IPS DF 19.7 (cell line): ENCODE measurements at regions not wholly inside any gene's neighbourhood (a gene's known extent, or its start where the extent isn't known, plus 50 kb on each side); places are given as distances from the start of the nearest gene placed in this dataset.
A peak's percentile ranks its signal among the peaks of the same experiment; 100 is the strongest.

Experiments
- DNase-seq: peaks from one replicate; pipeline ENCODE4 v3.0.0-alpha.2; 2013; ENCODE audit warnings: low read depth, low spot score

GRCh38 chr5:165622864-165623536 lies 2117.6 kb downstream of the MAT2B start:
- DNase-seq: no peak

- no peak for DNase-seq
Measured at GRCh38 chr5:165624166-165624946, 2118.9 kb downstream of the MAT2B start.

- no peak for DNase-seq
Measured at GRCh38 chr5:165626161-165626560, 2120.7 kb downstream of the MAT2B start.

- no peak for DNase-seq
Measured at GRCh38 chr5:165627548-165628170, 2122.2 kb downstream of the MAT2B start.

- peak; percentile 59 for DNase-seq
Measured at GRCh38 chr5:165630261-165630778, 2124.9 kb downstream of the MAT2B start.

- no peak for DNase-seq
Measured at GRCh38 chr5:165631235-165631634, 2125.8 kb downstream of the MAT2B start.

DNA sequence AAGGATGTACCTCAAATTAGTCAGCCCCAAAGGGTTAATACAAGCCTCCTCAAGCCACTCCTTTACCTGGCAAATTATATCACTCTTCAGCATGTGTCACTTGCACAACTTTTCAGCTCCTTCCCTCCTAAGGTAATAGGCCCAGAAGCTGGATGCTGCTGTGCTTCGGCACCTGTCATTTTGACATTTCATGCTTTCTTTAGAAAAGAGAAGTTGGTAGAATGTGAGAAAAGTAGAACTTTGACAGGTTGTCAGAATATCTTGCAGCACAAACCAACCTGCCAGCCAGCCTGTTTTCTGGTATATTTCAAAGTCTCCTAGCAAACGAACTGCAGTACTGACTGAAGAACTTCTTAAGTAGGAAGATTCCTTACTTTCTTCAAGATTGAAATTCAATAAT lies 2136.9 kb downstream of the MAT2B start:
- no peak for DNase-seq

GRCh38 chr5:165665735-165666400 lies 2160.4 kb downstream of the MAT2B start:
- DNase-seq: no peak

DNA sequence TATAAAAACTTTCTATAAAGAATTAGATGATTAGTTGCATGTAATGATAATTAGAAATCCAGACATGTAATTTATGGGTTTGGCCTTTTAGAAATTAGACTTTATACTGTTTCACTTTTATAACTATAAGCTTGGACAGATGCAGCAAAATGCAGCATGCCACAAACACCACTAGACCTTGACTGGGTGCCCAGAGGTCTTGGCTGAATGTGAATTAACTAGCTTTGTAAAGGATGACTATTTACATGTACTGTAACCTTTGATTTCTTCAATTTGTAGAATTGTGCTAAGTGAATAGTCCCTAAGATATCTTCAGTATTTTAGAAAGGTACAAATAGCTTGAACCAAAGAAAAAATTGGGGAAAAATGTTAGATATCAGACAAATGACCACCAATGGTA lies 2168.1 kb downstream of the MAT2B start:
- no peak for DNase-seq

GRCh38 chr5:165695796-165696195 lies 2190.4 kb downstream of the MAT2B start:
- no peak for DNase-seq

GRCh38 chr5:165705960-165706359 lies 2200.5 kb downstream of the MAT2B start:
- DNase-seq: no peak

DNA sequence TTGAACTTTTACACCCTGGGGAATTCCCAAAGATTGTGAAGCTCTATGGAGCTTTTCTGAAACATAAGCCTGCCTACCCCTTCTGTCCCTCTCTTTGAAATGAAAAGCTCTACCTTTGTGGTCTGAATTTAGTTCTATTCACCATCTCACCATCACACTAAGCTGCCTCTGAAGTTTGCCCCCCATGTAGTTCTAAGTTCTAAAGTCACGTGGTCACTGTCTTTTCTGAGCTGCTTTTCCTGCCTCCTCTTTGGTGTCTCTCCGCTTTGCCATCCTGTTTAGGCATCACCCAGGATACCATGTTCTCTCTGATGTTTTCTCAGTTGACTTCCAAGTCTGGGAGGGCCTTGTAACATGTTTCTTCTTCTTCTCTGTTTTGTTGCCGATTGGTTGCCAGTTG lies 2206.6 kb downstream of the MAT2B start:
- DNase-seq: no peak

DNA sequence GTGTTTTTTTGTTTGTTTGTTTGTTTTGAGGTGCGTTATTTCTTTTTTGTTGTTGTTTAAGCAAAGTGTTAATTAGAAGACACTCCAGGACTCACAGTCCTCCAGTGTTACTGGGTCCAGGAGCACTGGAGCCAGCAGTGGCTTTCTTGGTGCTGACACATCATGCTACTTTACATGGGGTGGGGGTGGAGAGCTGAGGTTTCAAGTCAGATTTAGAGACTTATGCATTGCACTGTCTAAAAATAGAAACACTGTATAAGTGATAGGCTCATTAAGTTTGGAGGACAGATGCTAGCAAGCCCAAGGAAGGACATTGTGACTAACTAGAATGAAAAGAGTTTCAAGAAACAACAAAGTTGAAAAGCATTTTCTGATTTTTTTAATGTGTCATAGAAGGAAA lies 2209.2 kb downstream of the MAT2B start:
- DNase-seq: no peak

- DNase-seq: no peak
Measured at GRCh38 chr5:165720901-165721300, 2215.5 kb downstream of the MAT2B start.

DNA sequence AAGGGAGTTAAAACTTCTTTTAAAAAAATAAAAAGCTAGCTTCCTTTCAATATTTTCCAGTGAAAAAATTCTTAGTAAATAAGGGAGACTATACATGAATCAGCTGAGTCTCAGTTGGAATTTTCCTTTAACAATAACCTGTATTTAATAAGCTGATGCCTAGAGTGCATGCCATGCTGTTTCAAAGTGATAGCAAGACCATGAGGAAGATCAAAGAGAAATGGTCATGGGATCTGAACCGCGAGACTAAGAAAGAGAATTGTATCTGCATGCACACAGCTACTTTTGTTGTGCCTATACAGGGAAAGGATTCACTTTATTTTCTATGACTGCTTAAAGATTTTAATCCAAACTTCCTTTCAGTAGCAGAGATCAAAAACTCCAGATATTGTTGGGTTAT lies 2217.0 kb downstream of the MAT2B start:
- no peak for DNase-seq

DNA sequence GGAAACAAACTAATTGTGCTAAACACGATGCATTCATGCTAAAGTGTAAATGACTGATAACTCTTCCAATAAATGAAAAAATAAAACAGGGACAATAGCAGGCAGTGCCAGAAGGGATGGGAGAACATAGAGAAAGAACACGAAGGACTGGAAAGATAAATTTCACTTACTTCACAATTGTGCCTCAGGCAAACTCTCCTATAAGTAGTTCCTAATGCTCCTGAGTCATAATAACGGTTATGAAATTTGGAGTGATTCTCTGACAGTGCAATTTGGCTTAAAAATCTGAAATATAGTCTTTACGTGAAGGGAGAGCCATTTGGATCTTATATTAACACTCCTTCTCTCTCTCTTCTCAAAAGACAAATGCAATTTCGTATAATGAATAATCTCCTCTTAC lies 2218.5 kb downstream of the MAT2B start:
- DNase-seq: no peak

DNA sequence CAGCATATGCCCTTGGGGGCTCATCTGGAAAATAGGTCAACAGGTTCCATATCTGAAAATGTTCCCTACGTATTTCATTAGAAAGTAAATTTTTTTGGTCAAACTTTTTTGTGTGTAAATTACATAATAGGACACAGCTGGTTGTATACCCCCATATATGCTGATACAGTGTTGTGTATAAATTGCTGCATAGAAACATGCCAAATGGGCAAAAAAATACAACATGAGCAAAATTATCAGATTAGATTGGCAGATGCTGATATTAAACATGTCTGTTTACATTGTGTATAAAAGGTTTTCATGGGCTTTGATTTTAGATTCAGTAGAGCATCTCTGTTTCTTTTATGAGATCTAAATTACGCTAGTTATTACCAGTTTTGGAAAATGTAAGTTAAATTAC lies 2223.0 kb downstream of the MAT2B start:
- no peak for DNase-seq

DNA sequence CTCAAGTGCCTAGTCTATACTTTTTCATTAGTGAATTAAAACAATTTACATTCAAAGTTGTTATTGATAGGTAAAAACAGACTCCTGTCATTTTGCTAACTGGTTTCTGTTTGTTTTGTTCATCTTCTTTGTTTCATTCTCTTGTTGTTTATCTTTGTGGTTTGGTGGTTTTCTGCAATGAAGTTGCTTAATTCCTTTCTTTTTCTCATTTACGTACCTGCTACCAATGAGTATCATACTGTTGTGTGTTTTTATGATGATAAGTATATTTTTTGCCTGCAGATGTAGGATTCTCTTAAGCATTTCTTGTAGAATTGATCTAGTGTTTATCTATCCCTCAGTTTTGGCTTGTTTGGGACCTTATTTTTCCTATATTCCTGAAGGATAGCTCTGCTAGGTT lies 2230.0 kb downstream of the MAT2B start:
- DNase-seq: no peak

GRCh38 chr5:165739079-165739741 lies 2233.8 kb downstream of the MAT2B start:
- DNase-seq: no peak

DNA sequence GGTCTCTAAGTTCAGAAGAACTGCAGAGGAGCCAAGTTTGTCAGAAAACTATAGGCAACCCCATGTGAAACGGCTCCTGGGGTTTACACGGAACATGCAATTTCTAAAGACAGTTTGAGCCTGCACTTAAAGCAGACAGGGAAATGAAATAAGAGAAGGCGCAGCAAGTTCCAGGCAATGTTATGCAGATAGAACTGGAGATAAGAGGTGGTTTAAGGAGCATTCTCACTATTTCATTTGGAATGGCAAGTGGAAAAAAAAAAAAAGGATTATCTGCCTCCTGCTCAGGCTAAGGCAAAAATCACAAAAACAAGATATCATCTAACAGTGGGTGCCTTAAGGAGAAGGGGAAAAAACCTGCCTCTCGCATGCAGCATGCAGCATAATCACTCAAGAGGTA lies 2252.4 kb downstream of the MAT2B start:
- DNase-seq: peak; percentile 5

DNA sequence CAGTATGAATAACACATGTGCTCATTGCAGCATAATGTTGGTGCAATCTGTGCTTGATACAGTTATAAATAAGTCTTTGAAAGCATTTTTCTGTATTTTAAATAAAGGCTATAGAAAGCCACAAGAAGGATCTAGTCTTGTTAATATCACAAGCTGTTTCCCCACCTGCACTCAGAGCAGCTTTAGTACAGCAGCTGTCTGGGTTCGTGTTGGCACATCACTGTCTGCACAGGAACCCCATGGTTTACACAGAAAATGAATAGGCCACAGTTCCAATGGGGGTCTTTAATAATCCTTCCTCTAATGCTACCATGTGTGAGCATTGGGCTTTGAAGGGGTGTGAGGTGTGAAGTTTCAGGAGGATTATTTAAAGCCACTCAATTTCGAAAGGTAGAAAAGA lies 2269.7 kb downstream of the MAT2B start:
- no peak for DNase-seq

- no peak for DNase-seq
Measured at GRCh38 chr5:165779505-165779904, 2274.1 kb downstream of the MAT2B start.
